OCI-LY1 (cell line): ENCODE measurements at regions not wholly inside any gene's neighbourhood (a gene's known extent, or its start where the extent isn't known, plus 50 kb on each side); places are given as distances from the start of the nearest gene placed in this dataset.

Experiments
- H2AFZ ChIP-seq: fragments of 200-600 bp; sonication (generic), shearing (Covaris generic); 2 replicates; pipeline ENCODE4 v1.6.0; 2014; ENCODE audit warnings: antibody characterized with exemption, mild to moderate bottlenecking, low read length
- H3F3A ChIP-seq: fragments of 200-600 bp; sonication (generic), shearing (Covaris generic); 2 replicates; pipeline ENCODE4 v1.6.0; 2014; ENCODE audit warnings: mild to moderate bottlenecking, antibody characterized with exemption, low read length, moderate library complexity; ENCODE audit not compliant: insufficient read depth
- H3K27ac ChIP-seq: fragments of 200-600 bp; sonication (generic); 2 replicates; pipeline ENCODE4 v1.5.1; 2014; ENCODE audit warnings: low read length, mixed run types, mild to moderate bottlenecking, low read depth; ENCODE audit not compliant: poor library complexity, severe bottlenecking
- H3K27me3 ChIP-seq: fragments of 200-600 bp; sonication (generic); 2 replicates; pipeline ENCODE4 v1.6.0; 2014; ENCODE audit warnings: antibody characterized with exemption, mild to moderate bottlenecking, low read length, moderate library complexity; ENCODE audit not compliant: insufficient read depth
- H3K36me3 ChIP-seq: fragments of 200-600 bp; sonication (generic); 2 replicates; pipeline ENCODE4 v1.6.1; 2014; ENCODE audit warnings: mild to moderate bottlenecking, antibody characterized with exemption, low read length, moderate library complexity, mixed read lengths; ENCODE audit not compliant: insufficient read depth
- H3K4me1 ChIP-seq: fragments of 200-600 bp; sonication (generic); 2 replicates; pipeline ENCODE4 v1.5.1; 2014; ENCODE audit warnings: mild to moderate bottlenecking, low read length, moderate library complexity; ENCODE audit not compliant: insufficient read depth, severe bottlenecking
- H3K4me2 ChIP-seq: fragments of 200-600 bp; sonication (generic), shearing (Covaris generic); 2 replicates; pipeline ENCODE4 v1.6.1; 2014; ENCODE audit warnings: low read length
- H3K4me3 ChIP-seq: fragments of 200-600 bp; sonication (generic); 2 replicates; pipeline ENCODE4 v1.5.1; 2014; ENCODE audit warnings: low read length, low read depth, mild to moderate bottlenecking, mixed read lengths; ENCODE audit not compliant: poor library complexity, severe bottlenecking
- H3K79me2 ChIP-seq: fragments of 200-600 bp; shearing (Covaris generic); 2 replicates; pipeline ENCODE4 v1.6.1; 2016; ENCODE audit warnings: mixed run types, low read length, mixed read lengths; ENCODE audit not compliant: insufficient read depth
- H3K9ac ChIP-seq: fragments of 200-600 bp; sonication (generic), shearing (Covaris generic); 2 replicates; pipeline ENCODE4 v1.6.1; 2014; ENCODE audit warnings: mild to moderate bottlenecking, low read length, mixed read lengths
- H3K9me2 ChIP-seq: fragments of 200-600 bp; sonication (generic), shearing (Covaris generic); 2 replicates; pipeline ENCODE4 v1.6.1; 2014; ENCODE audit warnings: low read depth, mild to moderate bottlenecking, low read length, mixed read lengths
- H3K9me3 ChIP-seq: fragments of 200-600 bp; shearing (Covaris generic); 2 replicates; pipeline ENCODE4 v1.6.1; 2014; ENCODE audit warnings: low read length, mixed read lengths
- H4K20me1 ChIP-seq: fragments of 200-600 bp; sonication (generic), shearing (Covaris generic); 2 replicates; pipeline ENCODE4 v1.6.0; 2016; ENCODE audit warnings: mild to moderate bottlenecking, low read length; ENCODE audit not compliant: insufficient read depth
- EZH2 ChIP-seq: fragments of 200-600 bp; sonication (generic), shearing (Covaris generic); IDR thresholded peaks from 2 replicates; pipeline ENCODE4 v1.8.0; 2017; ENCODE audit warnings: borderline replicate concordance, mixed run types, mild to moderate bottlenecking, antibody characterized with exemption, low read length, moderate library complexity, mixed read lengths
- TF ChIP-seq, protein P1 (sequence below): fragments of 200-600 bp; sonication (generic), shearing (Covaris generic); IDR thresholded peaks from 2 replicates; pipeline ENCODE4 v1.5.1; 2017; ENCODE audit warnings: mild to moderate bottlenecking, antibody characterized with exemption, low read length, moderate library complexity, mixed read lengths

- TF ChIP-seq, protein P1, sequence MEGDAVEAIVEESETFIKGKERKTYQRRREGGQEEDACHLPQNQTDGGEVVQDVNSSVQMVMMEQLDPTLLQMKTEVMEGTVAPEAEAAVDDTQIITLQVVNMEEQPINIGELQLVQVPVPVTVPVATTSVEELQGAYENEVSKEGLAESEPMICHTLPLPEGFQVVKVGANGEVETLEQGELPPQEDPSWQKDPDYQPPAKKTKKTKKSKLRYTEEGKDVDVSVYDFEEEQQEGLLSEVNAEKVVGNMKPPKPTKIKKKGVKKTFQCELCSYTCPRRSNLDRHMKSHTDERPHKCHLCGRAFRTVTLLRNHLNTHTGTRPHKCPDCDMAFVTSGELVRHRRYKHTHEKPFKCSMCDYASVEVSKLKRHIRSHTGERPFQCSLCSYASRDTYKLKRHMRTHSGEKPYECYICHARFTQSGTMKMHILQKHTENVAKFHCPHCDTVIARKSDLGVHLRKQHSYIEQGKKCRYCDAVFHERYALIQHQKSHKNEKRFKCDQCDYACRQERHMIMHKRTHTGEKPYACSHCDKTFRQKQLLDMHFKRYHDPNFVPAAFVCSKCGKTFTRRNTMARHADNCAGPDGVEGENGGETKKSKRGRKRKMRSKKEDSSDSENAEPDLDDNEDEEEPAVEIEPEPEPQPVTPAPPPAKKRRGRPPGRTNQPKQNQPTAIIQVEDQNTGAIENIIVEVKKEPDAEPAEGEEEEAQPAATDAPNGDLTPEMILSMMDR = no peak
- no peak for TF ChIP-seq EZH2
- H3K4me3 ChIP-seq = no peak overlapping the region
- no peaks in the 10 kb centered on the region for H3K79me2 ChIP-seq
These were observed 238.2 kb upstream of the FAM3C start for GRCh38 chr7:121634356-121634755.

GRCh38 chr7:121633186-121633585 lies 237.1 kb upstream of the FAM3C start:
- Histone ChIP-seq H3K9me2 (no peaks in the 10 kb centered on the region), H3F3A (no peaks in the 10 kb centered on the region), H2AFZ (no peak overlapping the region), H3K4me2 (no peak overlapping the region), H3K27ac (no peak overlapping the region), H3K9ac (no peak overlapping the region), H4K20me1 (no peaks in the 10 kb centered on the region), H3K4me1 (no peaks in the 10 kb centered on the region), H3K79me2 (no peaks in the 10 kb centered on the region), H3K4me3 (no peak overlapping the region), H3K27me3 (no peaks in the 10 kb centered on the region), H3K36me3 (no peaks in the 10 kb centered on the region), H3K9me3 (no peaks in the 10 kb centered on the region)
- no peak for TF ChIP-seq EZH2
- TF ChIP-seq, protein P1 = no peak

More at GRCh38 chr7:121634356-121634755, 238.2 kb upstream of the FAM3C start:
- H3K9ac ChIP-seq = no peak overlapping the region
- no peaks in the 10 kb centered on the region for H3K36me3 ChIP-seq
- H3K27me3 ChIP-seq = no peaks in the 10 kb centered on the region
- no peaks in the 10 kb centered on the region for H4K20me1 ChIP-seq
- no peak overlapping the region for H3K27ac ChIP-seq
- no peaks in the 10 kb centered on the region for H3K4me1 ChIP-seq
- H3K9me3 ChIP-seq = no peaks in the 10 kb centered on the region
- no peak overlapping the region for H2AFZ ChIP-seq
- H3K9me2 ChIP-seq = no peaks in the 10 kb centered on the region
- H3F3A ChIP-seq = no peaks in the 10 kb centered on the region
- H3K4me2 ChIP-seq = no peak overlapping the region

- Histone ChIP-seq H3K27me3 (no peaks in the 10 kb centered on the region), H3K9me3 (no peaks in the 10 kb centered on the region), H3K4me2 (no peak overlapping the region), H3K36me3 (no peaks in the 10 kb centered on the region), H3K9me2 (no peaks in the 10 kb centered on the region), H3K4me3 (no peak overlapping the region), H3K27ac (no peak overlapping the region), H4K20me1 (no peaks in the 10 kb centered on the region), H3K9ac (no peak overlapping the region), H2AFZ (no peak overlapping the region), H3K4me1 (no peaks in the 10 kb centered on the region), H3K79me2 (no peaks in the 10 kb centered on the region), H3F3A (no peaks in the 10 kb centered on the region)
- TF ChIP-seq EZH2 = no peak
- TF ChIP-seq, protein P1 = no peak
These were observed 228.8 kb upstream of the FAM3C start for GRCh38 chr7:121624958-121625357.
